Dermis blood vessel endothelial cell (primary cell): ENCODE measurements at regions not wholly inside any gene's neighbourhood (a gene's known extent, or its start where the extent isn't known, plus 50 kb on each side); places are given as distances from the start of the nearest gene placed in this dataset.

Source experiments
- DNase-seq: peaks from one replicate; pipeline ENCODE4 v3.0.0; 2010

- no peak for DNase-seq
These were observed 175.0 kb upstream of the EPHA5 start for GRCh38 chr4:65845199-65845773.

GRCh38 chr4:65839164-65839931 is 169.1 kb upstream of the EPHA5 start:
- DNase-seq, result no peak

- DNase-seq, result no peak
These were observed 164.4 kb upstream of the EPHA5 start for GRCh38 chr4:65834707-65835106.

- DNase-seq, result no peak
These were observed 161.5 kb upstream of the EPHA5 start for GRCh38 chr4:65831828-65832227.

GRCh38 chr4:65825116-65825753 is 154.9 kb upstream of the EPHA5 start:
- no peak for DNase-seq

GRCh38 chr4:65819192-65819591 is 148.9 kb upstream of the EPHA5 start:
- no peak for DNase-seq

- DNase-seq, result no peak
These were observed 135.6 kb upstream of the EPHA5 start for GRCh38 chr4:65805936-65806335.

- no peak for DNase-seq
These were observed 129.2 kb upstream of the EPHA5 start for GRCh38 chr4:65799513-65799912.

GRCh38 chr4:65798498-65799127 is 128.3 kb upstream of the EPHA5 start:
- no peak for DNase-seq

GRCh38 chr4:65791812-65792308 is 121.6 kb upstream of the EPHA5 start:
- DNase-seq, result no peak

- DNase-seq, result no peak
These were observed 121.0 kb upstream of the EPHA5 start for GRCh38 chr4:65791111-65791811.

- DNase-seq, result no peak
These were observed 119.5 kb upstream of the EPHA5 start for GRCh38 chr4:65789805-65790204.

GRCh38 chr4:65789341-65789740 is 119.1 kb upstream of the EPHA5 start:
- DNase-seq, result no peak

- no peak for DNase-seq
These were observed 107.0 kb upstream of the EPHA5 start for GRCh38 chr4:65777270-65777669.

- no peak for DNase-seq
These were observed 103.3 kb upstream of the EPHA5 start for GRCh38 chr4:65773636-65774035.

- DNase-seq, result no peak
These were observed 77.1 kb upstream of the EPHA5 start for GRCh38 chr4:65747386-65747785.

- DNase-seq, result no peak
These were observed 67.8 kb upstream of the EPHA5 start for GRCh38 chr4:65738134-65738533.

- DNase-seq, result no peak
These were observed 67.4 kb upstream of the EPHA5 start for GRCh38 chr4:65737672-65738071.

GRCh38 chr4:65724973-65725372 is 54.7 kb upstream of the EPHA5 start:
- no peak for DNase-seq
